ENCODE measurements at regions not wholly inside any gene's neighbourhood (a gene's known extent, or its start where the extent isn't known, plus 50 kb on each side); places are given as distances from the start of the nearest gene placed in this dataset.

DNA sequence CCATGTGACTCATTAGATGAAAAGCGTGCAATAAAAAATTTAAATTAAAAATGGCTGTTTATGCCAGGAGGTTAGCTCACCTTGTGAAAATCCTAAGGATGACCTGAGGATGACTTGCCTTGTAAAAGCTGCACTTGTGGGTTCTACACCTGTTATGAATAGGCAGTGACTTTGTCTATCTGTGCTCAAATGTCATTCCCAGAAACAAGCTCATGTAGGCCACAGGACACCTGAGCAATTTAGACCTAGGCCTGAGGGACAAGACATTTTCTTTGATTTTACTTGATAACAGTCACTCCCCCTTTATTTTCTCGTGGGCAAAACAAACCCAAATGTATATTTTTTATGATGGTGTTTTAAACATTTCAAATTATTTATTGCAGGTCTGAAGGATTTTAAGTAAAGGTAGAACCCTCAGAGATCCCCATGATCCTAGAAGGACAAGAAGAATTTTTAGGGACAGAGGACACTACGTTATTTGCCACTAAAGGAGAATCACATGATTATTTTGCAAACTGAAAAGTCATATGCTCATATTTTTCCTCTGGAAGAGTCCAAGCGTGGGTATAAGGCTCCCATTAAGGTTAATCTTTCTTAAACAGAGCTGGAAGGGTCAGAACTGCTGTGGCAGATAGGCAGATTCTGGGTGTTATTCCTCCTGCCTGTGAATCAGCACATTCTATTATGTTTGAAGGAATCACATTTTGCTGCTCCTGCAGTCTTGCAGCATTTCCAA lies 277.5 kb upstream of the MAN1A1 start (continued):
- TF ChIP-seq, protein P1, sequence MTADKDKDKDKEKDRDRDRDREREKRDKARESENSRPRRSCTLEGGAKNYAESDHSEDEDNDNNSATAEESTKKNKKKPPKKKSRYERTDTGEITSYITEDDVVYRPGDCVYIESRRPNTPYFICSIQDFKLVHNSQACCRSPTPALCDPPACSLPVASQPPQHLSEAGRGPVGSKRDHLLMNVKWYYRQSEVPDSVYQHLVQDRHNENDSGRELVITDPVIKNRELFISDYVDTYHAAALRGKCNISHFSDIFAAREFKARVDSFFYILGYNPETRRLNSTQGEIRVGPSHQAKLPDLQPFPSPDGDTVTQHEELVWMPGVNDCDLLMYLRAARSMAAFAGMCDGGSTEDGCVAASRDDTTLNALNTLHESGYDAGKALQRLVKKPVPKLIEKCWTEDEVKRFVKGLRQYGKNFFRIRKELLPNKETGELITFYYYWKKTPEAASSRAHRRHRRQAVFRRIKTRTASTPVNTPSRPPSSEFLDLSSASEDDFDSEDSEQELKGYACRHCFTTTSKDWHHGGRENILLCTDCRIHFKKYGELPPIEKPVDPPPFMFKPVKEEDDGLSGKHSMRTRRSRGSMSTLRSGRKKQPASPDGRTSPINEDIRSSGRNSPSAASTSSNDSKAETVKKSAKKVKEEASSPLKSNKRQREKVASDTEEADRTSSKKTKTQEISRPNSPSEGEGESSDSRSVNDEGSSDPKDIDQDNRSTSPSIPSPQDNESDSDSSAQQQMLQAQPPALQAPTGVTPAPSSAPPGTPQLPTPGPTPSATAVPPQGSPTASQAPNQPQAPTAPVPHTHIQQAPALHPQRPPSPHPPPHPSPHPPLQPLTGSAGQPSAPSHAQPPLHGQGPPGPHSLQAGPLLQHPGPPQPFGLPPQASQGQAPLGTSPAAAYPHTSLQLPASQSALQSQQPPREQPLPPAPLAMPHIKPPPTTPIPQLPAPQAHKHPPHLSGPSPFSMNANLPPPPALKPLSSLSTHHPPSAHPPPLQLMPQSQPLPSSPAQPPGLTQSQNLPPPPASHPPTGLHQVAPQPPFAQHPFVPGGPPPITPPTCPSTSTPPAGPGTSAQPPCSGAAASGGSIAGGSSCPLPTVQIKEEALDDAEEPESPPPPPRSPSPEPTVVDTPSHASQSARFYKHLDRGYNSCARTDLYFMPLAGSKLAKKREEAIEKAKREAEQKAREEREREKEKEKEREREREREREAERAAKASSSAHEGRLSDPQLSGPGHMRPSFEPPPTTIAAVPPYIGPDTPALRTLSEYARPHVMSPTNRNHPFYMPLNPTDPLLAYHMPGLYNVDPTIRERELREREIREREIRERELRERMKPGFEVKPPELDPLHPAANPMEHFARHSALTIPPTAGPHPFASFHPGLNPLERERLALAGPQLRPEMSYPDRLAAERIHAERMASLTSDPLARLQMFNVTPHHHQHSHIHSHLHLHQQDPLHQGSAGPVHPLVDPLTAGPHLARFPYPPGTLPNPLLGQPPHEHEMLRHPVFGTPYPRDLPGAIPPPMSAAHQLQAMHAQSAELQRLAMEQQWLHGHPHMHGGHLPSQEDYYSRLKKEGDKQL (CRISPR knock-in tag; IDR thresholded peaks at IDR 0.05; ENCODE audit: borderline replicate concordance) = no peak
- TF ChIP-seq EGR1 (conservative IDR thresholded peaks at IDR 0.05) = peak; percentile 63
- no peak for TF ChIP-seq SRSF1 (IDR thresholded peaks at IDR 0.05; ENCODE audit: low read depth, low read length)
- 0 out of 4 replicates have a peak, but pooled peaks of 1 of the 2 experiments have one; percentile 67 for TF ChIP-seq ARNT (IDR thresholded peaks at IDR 0.05)
- TF ChIP-seq, protein P2, sequence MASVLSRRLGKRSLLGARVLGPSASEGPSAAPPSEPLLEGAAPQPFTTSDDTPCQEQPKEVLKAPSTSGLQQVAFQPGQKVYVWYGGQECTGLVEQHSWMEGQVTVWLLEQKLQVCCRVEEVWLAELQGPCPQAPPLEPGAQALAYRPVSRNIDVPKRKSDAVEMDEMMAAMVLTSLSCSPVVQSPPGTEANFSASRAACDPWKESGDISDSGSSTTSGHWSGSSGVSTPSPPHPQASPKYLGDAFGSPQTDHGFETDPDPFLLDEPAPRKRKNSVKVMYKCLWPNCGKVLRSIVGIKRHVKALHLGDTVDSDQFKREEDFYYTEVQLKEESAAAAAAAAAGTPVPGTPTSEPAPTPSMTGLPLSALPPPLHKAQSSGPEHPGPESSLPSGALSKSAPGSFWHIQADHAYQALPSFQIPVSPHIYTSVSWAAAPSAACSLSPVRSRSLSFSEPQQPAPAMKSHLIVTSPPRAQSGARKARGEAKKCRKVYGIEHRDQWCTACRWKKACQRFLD (CRISPR knock-in tag; IDR thresholded peaks at IDR 0.05) = peak; percentile 86
- TF ChIP-seq BRF1 (IDR thresholded peaks at IDR 0.05; ENCODE audit: borderline replicate concordance, extremely low read depth, insufficient read length) = no peak
- peak; percentile 83 for TF ChIP-seq HDAC3 (IDR thresholded peaks at IDR 0.05; ENCODE audit: borderline replicate concordance, partially characterized antibody)
- TF ChIP-seq YY1 (IDR thresholded peaks at IDR 0.05; ENCODE audit: borderline replicate concordance in 1 of 3, control insufficient read depth in 1 of 3, extremely low read depth in 1 of 3, insufficient read depth in 3 of 3, insufficient read length in 1 of 3, insufficient replicate concordance in 2 of 3, low read depth in 1 of 3, low read length in 2 of 3) = no peak
- peak; percentile 40; the same call in 1 of the 2 replicates for TF ChIP-seq BHLHE40 (IDR thresholded peaks at IDR 0.05; ENCODE audit: low read length)
- TF ChIP-seq, protein P3, sequence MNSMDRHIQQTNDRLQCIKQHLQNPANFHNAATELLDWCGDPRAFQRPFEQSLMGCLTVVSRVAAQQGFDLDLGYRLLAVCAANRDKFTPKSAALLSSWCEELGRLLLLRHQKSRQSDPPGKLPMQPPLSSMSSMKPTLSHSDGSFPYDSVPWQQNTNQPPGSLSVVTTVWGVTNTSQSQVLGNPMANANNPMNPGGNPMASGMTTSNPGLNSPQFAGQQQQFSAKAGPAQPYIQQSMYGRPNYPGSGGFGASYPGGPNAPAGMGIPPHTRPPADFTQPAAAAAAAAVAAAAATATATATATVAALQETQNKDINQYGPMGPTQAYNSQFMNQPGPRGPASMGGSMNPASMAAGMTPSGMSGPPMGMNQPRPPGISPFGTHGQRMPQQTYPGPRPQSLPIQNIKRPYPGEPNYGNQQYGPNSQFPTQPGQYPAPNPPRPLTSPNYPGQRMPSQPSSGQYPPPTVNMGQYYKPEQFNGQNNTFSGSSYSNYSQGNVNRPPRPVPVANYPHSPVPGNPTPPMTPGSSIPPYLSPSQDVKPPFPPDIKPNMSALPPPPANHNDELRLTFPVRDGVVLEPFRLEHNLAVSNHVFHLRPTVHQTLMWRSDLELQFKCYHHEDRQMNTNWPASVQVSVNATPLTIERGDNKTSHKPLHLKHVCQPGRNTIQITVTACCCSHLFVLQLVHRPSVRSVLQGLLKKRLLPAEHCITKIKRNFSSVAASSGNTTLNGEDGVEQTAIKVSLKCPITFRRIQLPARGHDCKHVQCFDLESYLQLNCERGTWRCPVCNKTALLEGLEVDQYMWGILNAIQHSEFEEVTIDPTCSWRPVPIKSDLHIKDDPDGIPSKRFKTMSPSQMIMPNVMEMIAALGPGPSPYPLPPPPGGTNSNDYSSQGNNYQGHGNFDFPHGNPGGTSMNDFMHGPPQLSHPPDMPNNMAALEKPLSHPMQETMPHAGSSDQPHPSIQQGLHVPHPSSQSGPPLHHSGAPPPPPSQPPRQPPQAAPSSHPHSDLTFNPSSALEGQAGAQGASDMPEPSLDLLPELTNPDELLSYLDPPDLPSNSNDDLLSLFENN (IDR thresholded peaks at IDR 0.05; ENCODE audit: low read depth in 2 of 2, low read length in 2 of 2) = peak in 1 of 2 experiments; percentile 96; a peak in 2 of 4 replicates
- no peak for TF ChIP-seq SMARCA5 (IDR thresholded peaks at IDR 0.05)
- peak; percentile 79; the same call in 1 of the 2 replicates for TF ChIP-seq ZNF583 (CRISPR knock-in tag; IDR thresholded peaks at IDR 0.05)
- no peak for TF ChIP-seq XRCC4 (IDR thresholded peaks at IDR 0.05; ENCODE audit: extremely low read depth, insufficient read depth, insufficient read length)
- TF ChIP-seq SAFB (IDR thresholded peaks at IDR 0.05; ENCODE audit: borderline replicate concordance, low read depth, low read length) = no peak
- TF ChIP-seq, protein P4, sequence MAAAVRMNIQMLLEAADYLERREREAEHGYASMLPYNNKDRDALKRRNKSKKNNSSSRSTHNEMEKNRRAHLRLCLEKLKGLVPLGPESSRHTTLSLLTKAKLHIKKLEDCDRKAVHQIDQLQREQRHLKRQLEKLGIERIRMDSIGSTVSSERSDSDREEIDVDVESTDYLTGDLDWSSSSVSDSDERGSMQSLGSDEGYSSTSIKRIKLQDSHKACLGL (CRISPR knock-in tag; IDR thresholded peaks at IDR 0.05; ENCODE audit: borderline replicate concordance, poor library complexity, severe bottlenecking) = no peak
